HG03064 (cell line): ENCODE measurements at regions not wholly inside any gene's neighbourhood (a gene's known extent, or its start where the extent isn't known, plus 50 kb on each side); places are given as distances from the start of the nearest gene placed in this dataset.
A peak's percentile ranks its signal among the peaks of the same experiment; 100 is the strongest.

Experiments used
- ATAC-seq: cut with Tn5 transposase; IDR thresholded peaks from one replicate; pipeline ENCODE4 v1.9.1; 2021; ENCODE audit warnings: low read depth; ENCODE audit not compliant: unreplicated experiment

GRCh38 chr11:27968461-27968860 lies 139.5 kb downstream of the KIF18A start:
- no peak for ATAC-seq

- no peak for ATAC-seq
Observed at GRCh38 chr11:27965559-27965958, 142.4 kb downstream of the KIF18A start.

- ATAC-seq: no peak
Observed at GRCh38 chr11:27963370-27963769, 144.6 kb downstream of the KIF18A start.

GRCh38 chr11:27949951-27950738 lies 157.8 kb downstream of the KIF18A start:
- ATAC-seq: no peak

GRCh38 chr11:27945348-27945747 lies 162.6 kb downstream of the KIF18A start:
- ATAC-seq: no peak

- ATAC-seq: no peak
Observed at GRCh38 chr11:27938011-27938410, 169.9 kb downstream of the KIF18A start.

GRCh38 chr11:27934830-27935145 lies 173.2 kb downstream of the KIF18A start:
- no peak for ATAC-seq

GRCh38 chr11:27933992-27934829 lies 173.7 kb downstream of the KIF18A start:
- ATAC-seq: no peak

- ATAC-seq: no peak
Observed at GRCh38 chr11:27931770-27932169, 176.2 kb downstream of the KIF18A start.

GRCh38 chr11:27930946-27931345 lies 177.0 kb downstream of the KIF18A start:
- no peak for ATAC-seq

GRCh38 chr11:27928809-27929208 lies 179.1 kb downstream of the KIF18A start:
- ATAC-seq: no peak

- no peak for ATAC-seq
Observed at GRCh38 chr11:27926981-27927481, 180.9 kb downstream of the KIF18A start.

- no peak for ATAC-seq
Observed at GRCh38 chr11:27926486-27926885, 181.5 kb downstream of the KIF18A start.

GRCh38 chr11:27921472-27921871 lies 186.5 kb downstream of the KIF18A start:
- no peak for ATAC-seq

GRCh38 chr11:27916541-27917100 lies 191.3 kb downstream of the KIF18A start:
- peak; percentile 94 for ATAC-seq

GRCh38 chr11:27914080-27914479 lies 193.9 kb downstream of the KIF18A start:
- no peak for ATAC-seq

GRCh38 chr11:27913650-27914049 lies 194.3 kb downstream of the KIF18A start:
- no peak for ATAC-seq

GRCh38 chr11:27912916-27913315 lies 195.0 kb downstream of the KIF18A start:
- no peak for ATAC-seq

- ATAC-seq: no peak
Observed at GRCh38 chr11:27910186-27910931, 197.6 kb downstream of the KIF18A start.

GRCh38 chr11:27909386-27909785 lies 198.6 kb downstream of the KIF18A start:
- no peak for ATAC-seq

GRCh38 chr11:27908621-27909020 lies 199.3 kb downstream of the KIF18A start:
- ATAC-seq: no peak
